ENCODE measurements at regions not wholly inside any gene's neighbourhood (a gene's known extent, or its start where the extent isn't known, plus 50 kb on each side); places are given as distances from the start of the nearest gene placed in this dataset.

GRCh38 chr3:118171236-118171852 is 863.3 kb downstream of the IGSF11 start:
- Mint-ChIP-seq H3K36me3 (peaks cover 0 to 5% of the 10 kb centered on the region in 2 donors), H3K27ac (no peak overlapping the region), H3K9me3 (peaks cover 7 to 17% of the 10 kb centered on the region in 2 donors)
- ATAC-seq (no peak), DNase-seq (ENCODE audit: low spot score in 2 of 2) (no peak)

DNA sequence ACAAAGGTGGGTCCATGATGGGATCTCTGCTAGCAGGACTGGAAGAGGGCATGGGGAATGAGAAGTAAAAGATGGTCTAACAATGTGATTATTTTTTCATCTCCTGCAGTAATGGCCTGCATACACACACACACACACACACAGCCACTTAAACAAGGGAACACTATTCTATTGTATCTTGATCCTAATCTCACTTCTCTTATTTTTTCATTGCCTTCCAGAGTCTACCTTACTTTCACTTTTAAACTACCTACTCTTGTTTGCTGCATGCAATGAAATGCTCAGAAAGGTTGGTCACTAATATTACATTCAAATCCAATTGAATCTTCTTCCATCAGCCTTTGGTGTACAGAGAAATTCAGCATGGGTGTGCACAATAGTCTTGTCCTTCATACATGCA is 853.8 kb downstream of the IGSF11 start:
- no peak overlapping the region for H3K27ac Mint-ChIP-seq
- H3K9me3 Mint-ChIP-seq, result peaks cover 11 to 12% of the 10 kb centered on the region in 2 donors
- no peaks in the 10 kb centered on the region for H3K36me3 Mint-ChIP-seq
- DNase-seq (ENCODE audit: low spot score in 2 of 2), result no peak
- ATAC-seq, result no peak

DNA sequence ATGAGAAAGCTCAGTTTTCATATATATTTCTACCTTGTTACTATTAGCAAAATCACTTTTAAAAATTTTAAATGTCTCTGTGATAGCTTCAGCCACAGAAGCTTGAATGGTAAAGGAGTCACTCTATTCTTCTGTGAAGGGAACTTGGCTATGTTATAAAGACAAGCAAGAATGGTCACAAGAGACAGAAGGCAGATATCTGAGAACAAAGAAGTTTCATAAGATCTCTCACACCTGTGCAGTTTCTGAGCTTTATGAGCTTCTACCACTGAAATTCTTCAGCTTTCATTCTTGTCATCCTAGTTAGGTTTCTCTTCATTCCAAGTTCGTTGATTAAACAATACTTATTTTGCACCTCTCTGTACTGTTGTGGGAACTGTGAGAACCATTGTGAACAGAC is 853.4 kb downstream of the IGSF11 start:
- Mint-ChIP-seq H3K27ac (no peak overlapping the region), H3K36me3 (no peaks in the 10 kb centered on the region), H3K9me3 (peaks cover 11 to 12% of the 10 kb centered on the region in 2 donors)
- DNase-seq (ENCODE audit: low spot score in 2 of 2) (no peak), ATAC-seq (no peak)

DNA sequence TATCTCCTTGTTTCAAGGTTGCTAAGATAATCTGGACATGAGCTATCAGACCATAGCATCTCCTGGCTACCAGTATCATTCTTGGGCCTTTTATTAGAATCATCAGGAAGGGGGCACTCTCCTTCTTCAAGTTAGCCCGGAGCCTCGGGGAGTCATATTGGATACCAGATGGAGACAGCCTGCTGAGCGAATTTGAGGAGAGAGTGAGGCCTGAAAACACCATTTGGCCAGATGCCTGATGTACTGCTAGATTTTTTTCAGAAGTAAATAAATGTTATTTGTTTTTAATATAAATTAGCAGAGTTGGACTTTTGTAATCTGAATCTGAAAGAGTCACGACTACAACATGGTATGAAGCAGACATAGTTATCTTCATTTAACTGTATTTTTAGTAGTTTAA is 848.6 kb downstream of the IGSF11 start:
- DNase-seq (ENCODE audit: low spot score in 2 of 2) (no peak), ATAC-seq (no peak)
- Mint-ChIP-seq H3K9me3 (peaks cover 5 to 10% of the 10 kb centered on the region in 2 donors), H3K36me3 (no peaks in the 10 kb centered on the region), H3K27ac (no peak overlapping the region)

GRCh38 chr3:118187221-118187620 is 847.4 kb downstream of the IGSF11 start:
- ATAC-seq (no peak), DNase-seq (ENCODE audit: low spot score in 2 of 2) (no peak)
- H3K36me3 Mint-ChIP-seq, result peaks cover 0 to 3% of the 10 kb centered on the region in 2 donors
- no peak overlapping the region for H3K27ac Mint-ChIP-seq
- H3K9me3 Mint-ChIP-seq, result peaks cover 6 to 8% of the 10 kb centered on the region in 2 donors

- Mint-ChIP-seq H3K9me3 (peaks cover 35 to 36% of the 10 kb centered on the region in 2 donors), H3K27ac (no peak overlapping the region), H3K36me3 (peaks cover 0 to 17% of the 10 kb centered on the region in 2 donors)
- no peak for ATAC-seq
- no peak for DNase-seq (ENCODE audit: low spot score in 2 of 2)
Observed at GRCh38 chr3:118196183-118196582, 838.5 kb downstream of the IGSF11 start.

DNA sequence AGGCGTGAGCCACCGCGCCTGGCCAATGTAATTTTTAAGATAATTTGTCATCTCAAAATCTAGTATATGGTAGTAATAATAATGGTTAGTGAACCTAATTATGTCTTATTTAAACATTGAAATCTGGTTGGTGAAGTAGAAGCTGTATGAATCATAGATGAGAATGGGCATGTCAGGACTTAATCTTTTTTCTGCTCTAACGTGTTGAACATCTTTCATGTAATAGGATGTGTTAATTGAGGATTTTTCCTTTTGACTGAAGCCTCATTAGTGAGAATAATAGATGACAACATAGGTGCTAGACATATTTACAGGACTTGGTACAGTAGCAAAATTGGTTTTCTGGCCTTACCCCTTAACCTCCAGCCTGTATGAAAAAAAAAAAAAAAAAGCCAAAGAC is 835.6 kb downstream of the IGSF11 start:
- ATAC-seq (no peak), DNase-seq (ENCODE audit: low spot score in 2 of 2) (no peak)
- peaks cover 23 to 30% of the 10 kb centered on the region in 2 donors for H3K9me3 Mint-ChIP-seq
- H3K36me3 Mint-ChIP-seq, result peaks cover 0 to 12% of the 10 kb centered on the region in 2 donors
- H3K27ac Mint-ChIP-seq, result no peak overlapping the region

- peaks cover 12 to 13% of the 10 kb centered on the region in 2 donors for H3K9me3 Mint-ChIP-seq
- no peaks in the 10 kb centered on the region for H3K36me3 Mint-ChIP-seq
- DNase-seq (ENCODE audit: low spot score in 2 of 2) (no peak), ATAC-seq (no peak)
- H3K27ac Mint-ChIP-seq, result no peak overlapping the region
Observed at GRCh38 chr3:118204052-118204656, 830.5 kb downstream of the IGSF11 start.

- no peak overlapping the region for H3K27ac Mint-ChIP-seq
- H3K9me3 Mint-ChIP-seq, result peaks cover 2 to 8% of the 10 kb centered on the region in 2 donors
- H3K36me3 Mint-ChIP-seq, result no peaks in the 10 kb centered on the region
- no peak for ATAC-seq
- DNase-seq (ENCODE audit: low spot score in 2 of 2), result no peak
Observed at GRCh38 chr3:118207271-118207670, 827.4 kb downstream of the IGSF11 start.

DNA sequence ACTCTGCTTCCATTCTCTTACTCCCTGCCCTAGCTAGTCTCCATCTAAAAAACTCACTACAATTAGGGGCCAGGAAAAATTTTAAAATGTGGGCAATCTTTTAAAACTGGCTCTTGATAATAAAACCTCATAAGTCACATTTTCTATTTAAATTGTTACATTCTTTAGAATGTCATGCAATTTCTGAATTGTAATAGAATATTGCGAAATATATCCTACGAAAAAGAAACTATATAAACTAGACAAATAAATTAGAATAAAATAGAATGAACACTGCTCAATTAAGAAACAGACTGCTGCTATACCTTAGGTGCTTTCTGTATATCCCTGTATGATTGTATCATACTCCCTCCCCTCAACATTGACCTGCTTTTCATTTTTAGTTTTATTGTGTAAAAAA is 826.0 kb downstream of the IGSF11 start:
- Mint-ChIP-seq H3K36me3 (no peaks in the 10 kb centered on the region), H3K9me3 (peaks cover 0 to 8% of the 10 kb centered on the region in 2 donors), H3K27ac (no peak overlapping the region)
- DNase-seq (ENCODE audit: low spot score in 2 of 2) (no peak), ATAC-seq (no peak)

GRCh38 chr3:118213892-118214291 is 820.8 kb downstream of the IGSF11 start:
- ATAC-seq (no peak), DNase-seq (ENCODE audit: low spot score in 2 of 2) (no peak)
- Mint-ChIP-seq H3K27ac (no peak overlapping the region), H3K9me3 (peaks cover 6 to 11% of the 10 kb centered on the region in 2 donors), H3K36me3 (no peaks in the 10 kb centered on the region)

DNA sequence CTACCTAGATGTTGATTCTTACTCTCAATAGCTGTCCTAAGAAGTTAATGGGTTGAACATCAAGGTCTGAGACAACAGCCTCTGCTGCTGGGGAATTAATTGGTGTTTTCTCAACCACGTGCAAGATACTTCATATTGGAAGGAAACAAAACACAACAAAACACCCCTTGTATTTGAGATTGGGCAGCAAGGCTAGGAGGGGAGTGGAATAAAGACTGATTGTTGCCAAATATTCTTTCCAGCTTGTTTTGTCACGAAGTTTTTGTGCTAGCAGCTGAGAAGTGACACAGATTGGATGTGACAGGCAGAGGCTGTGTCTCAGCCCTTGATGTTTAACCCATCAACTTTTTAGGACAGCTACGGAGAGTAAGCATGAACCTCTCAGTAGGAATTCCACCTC is 808.4 kb downstream of the IGSF11 start:
- ATAC-seq (no peak), DNase-seq (ENCODE audit: low spot score in 2 of 2) (no peak)
- Mint-ChIP-seq H3K9me3 (peaks cover 10 to 27% of the 10 kb centered on the region in 2 donors), H3K27ac (no peak overlapping the region), H3K36me3 (peaks cover 0 to 2% of the 10 kb centered on the region in 2 donors)

DNA sequence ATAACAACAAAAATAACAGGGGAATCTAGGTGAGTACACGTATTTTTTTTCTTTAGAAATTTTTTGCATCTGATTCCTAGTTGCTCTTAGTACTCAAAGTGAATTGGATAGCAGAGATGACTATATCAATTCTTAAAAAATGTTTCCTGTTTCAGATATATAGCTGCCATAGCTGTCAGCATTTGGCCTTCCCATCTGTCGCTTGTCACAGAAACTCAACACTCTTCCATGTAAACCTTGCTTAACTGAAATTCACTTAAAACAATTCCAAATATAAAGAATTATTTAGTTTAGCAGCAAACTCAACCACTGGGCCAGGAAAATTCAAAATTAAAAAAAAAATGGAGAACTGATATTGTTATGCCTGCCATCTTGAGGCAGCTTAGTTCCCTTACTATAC is 807.5 kb downstream of the IGSF11 start:
- DNase-seq (ENCODE audit: low spot score in 2 of 2), result no peak
- no peaks in the 10 kb centered on the region for H3K36me3 Mint-ChIP-seq
- H3K27ac Mint-ChIP-seq, result no peak overlapping the region
- no peak for ATAC-seq
- H3K9me3 Mint-ChIP-seq, result peaks cover 8 to 26% of the 10 kb centered on the region in 2 donors

GRCh38 chr3:118228151-118228550 is 806.5 kb downstream of the IGSF11 start:
- no peak for DNase-seq (ENCODE audit: low spot score in 2 of 2)
- no peak for ATAC-seq
- H3K27ac Mint-ChIP-seq, result no peak overlapping the region
- peaks cover 16 to 33% of the 10 kb centered on the region in 2 donors for H3K9me3 Mint-ChIP-seq
- no peaks in the 10 kb centered on the region for H3K36me3 Mint-ChIP-seq

DNA sequence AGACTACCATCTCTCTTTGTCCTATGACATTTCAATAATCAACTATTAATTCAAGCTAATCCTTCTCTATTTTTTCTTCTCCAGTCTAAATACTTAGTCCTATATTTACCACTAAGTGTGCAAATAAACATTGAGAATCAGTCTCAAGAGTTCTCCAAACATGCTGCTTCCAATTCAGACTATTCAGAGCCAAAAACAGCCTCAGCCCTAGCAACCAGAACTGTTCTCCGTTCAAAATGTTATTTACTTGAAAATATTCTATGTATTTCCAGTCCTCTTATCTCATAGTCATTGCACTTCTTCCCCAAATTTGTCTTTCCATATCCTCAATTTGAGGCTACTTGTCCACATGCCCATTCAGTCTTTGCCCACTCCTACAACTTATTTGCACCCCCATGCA is 805.5 kb downstream of the IGSF11 start:
- DNase-seq (ENCODE audit: low spot score in 2 of 2), result no peak
- no peak for ATAC-seq

GRCh38 chr3:118231578-118231977 is 803.1 kb downstream of the IGSF11 start:
- DNase-seq (ENCODE audit: low spot score in 2 of 2), result no peak
- ATAC-seq, result no peak
- H3K27ac Mint-ChIP-seq, result no peak overlapping the region
- no peaks in the 10 kb centered on the region for H3K36me3 Mint-ChIP-seq
- peaks cover 16 to 27% of the 10 kb centered on the region in 2 donors for H3K9me3 Mint-ChIP-seq

More for the DNA sequence above, 805.5 kb downstream of the IGSF11 start:
- Mint-ChIP-seq H3K9me3 (peaks cover 16 to 31% of the 10 kb centered on the region in 2 donors), H3K36me3 (no peaks in the 10 kb centered on the region), H3K27ac (no peak overlapping the region)

GRCh38 chr3:118239253-118239652 is 795.4 kb downstream of the IGSF11 start:
- H3K36me3 Mint-ChIP-seq, result no peaks in the 10 kb centered on the region
- no peak for ATAC-seq
- peaks cover 3% of the 10 kb centered on the region in 2 donors for H3K9me3 Mint-ChIP-seq
- no peak overlapping the region for H3K27ac Mint-ChIP-seq
- no peak for DNase-seq (ENCODE audit: low spot score in 2 of 2)

DNA sequence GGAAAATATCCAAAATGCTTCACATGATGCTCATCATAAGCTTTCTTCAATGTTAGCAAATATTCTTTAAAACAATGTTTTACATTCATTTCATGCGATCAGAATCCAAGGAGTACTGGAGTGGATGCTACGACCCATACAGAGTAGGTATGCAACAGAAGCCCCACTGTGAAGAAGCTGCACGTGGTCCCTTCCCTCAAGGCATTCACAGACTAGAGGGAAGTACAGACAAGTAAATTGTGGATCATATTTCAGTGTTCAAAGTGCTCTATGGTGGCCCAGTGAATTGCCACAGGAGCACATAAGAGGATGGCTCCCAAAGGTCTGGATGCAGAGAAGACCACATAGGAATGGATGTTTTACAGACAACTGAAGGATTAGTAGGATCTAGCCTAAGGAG is 789.9 kb downstream of the IGSF11 start:
- no peaks in the 10 kb centered on the region for H3K36me3 Mint-ChIP-seq
- peaks cover 10 to 13% of the 10 kb centered on the region in 2 donors for H3K9me3 Mint-ChIP-seq
- ATAC-seq, result no peak
- no peak for DNase-seq (ENCODE audit: low spot score in 2 of 2)
- H3K27ac Mint-ChIP-seq, result no peak overlapping the region

Measured in activated naive CD4-positive, alpha-beta T cell treated with anti-CD3 and anti-CD28 coated beads, Interleukin-2, amount 50 U/mL, for 72 hours (primary cell).